H1 (cell line): ENCODE measurements at regions not wholly inside any gene's neighbourhood (a gene's known extent, or its start where the extent isn't known, plus 50 kb on each side); places are given as distances from the start of the nearest gene placed in this dataset.

ENCODE experiments used
- CTCF ChIA-PET: fragments of 300-600 bp; sonication (Branson Sonifier 250); formaldehyde crosslinking; loops from one replicate; lab custom pipeline; 2021; ENCODE audit not compliant: partially characterized antibody; lab: Charles Lee
- POLR2A ChIA-PET: fragments of 300-600 bp; sonication (Branson Sonifier 250); formaldehyde crosslinking; loops from one replicate; lab custom pipeline; 2021; ENCODE audit warnings: inconsistent platforms; ENCODE audit not compliant: partially characterized antibody; lab: Charles Lee
- DNase-seq, 2 experiments: peaks; one replicate each; pipeline versions ENCODE4 v3.0.0 to v3.0.0-alpha.2; 2010 to 2022; ENCODE audit warnings: low spot score in 2 of 2, low read depth in 1 of 2, mixed read lengths in 1 of 2
- FAIRE-seq: peaks from 2 replicates; lab custom pipeline; 2011; peaks lifted over from hg19 to GRCh38; lab: Jason Lieb, UNC
- H2AFZ ChIP-seq: 2 replicates; pipeline ENCODE4 v1.8.1; 2012; ENCODE audit warnings: low read length, inconsistent platforms
- H2AK5ac ChIP-seq: 2 replicates; pipeline ENCODE4 v1.6.1; 2013; ENCODE audit warnings: low read depth, low read length
- H2BK120ac ChIP-seq: replicated peaks from 2 replicates; pipeline ENCODE3; 2013; ENCODE audit warnings: low read depth, low read length, inconsistent platforms
- H2BK12ac ChIP-seq: 2 replicates; pipeline ENCODE4 v1.6.1; 2013; ENCODE audit warnings: low read depth, low read length
- H2BK15ac ChIP-seq: 2 replicates; pipeline ENCODE4 v1.6.1; 2013; ENCODE audit warnings: low read length
- H2BK20ac ChIP-seq: 2 replicates; pipeline ENCODE4 v1.6.1; 2013; ENCODE audit warnings: low read length
- H2BK5ac ChIP-seq: 2 replicates; pipeline ENCODE4 v1.6.1; 2013; ENCODE audit warnings: low read depth, low read length
- H3K14ac ChIP-seq: 2 replicates; pipeline ENCODE4 v1.6.1; 2013; ENCODE audit warnings: inconsistent platforms; ENCODE audit not compliant: insufficient read length
- H3K18ac ChIP-seq: 2 replicates; pipeline ENCODE4 v1.6.1; 2013; ENCODE audit warnings: low read length; ENCODE audit errors: extremely low read depth
- H3K23ac ChIP-seq: 2 replicates; pipeline ENCODE4 v1.6.1; 2013; ENCODE audit warnings: inconsistent platforms; ENCODE audit not compliant: insufficient read length
- H3K23me2 ChIP-seq: 2 replicates; pipeline ENCODE4 v1.6.1; 2013; ENCODE audit warnings: low read depth, low read length
- H3K27ac ChIP-seq: 2 replicates; pipeline ENCODE4 v1.6.1; 2011; ENCODE audit warnings: low read depth, low read length, inconsistent platforms
- H3K27me3 ChIP-seq, 4 experiments: replicated peaks in 1 of 4; 1 replicate in 1 of 4; 2 replicates in 3 of 4; pipeline versions ENCODE4 v1.6.1 to v1.8.1; 2011 to 2013; ENCODE audit warnings: low read length in 3 of 4, mild to moderate bottlenecking in 3 of 4, inconsistent platforms in 2 of 4, mixed read lengths in 2 of 4, moderate library complexity in 1 of 4; ENCODE audit not compliant: control insufficient read depth in 3 of 4, insufficient read depth in 3 of 4; ENCODE audit errors: extremely low read depth in 1 of 4
- H3K36me3 ChIP-seq, 4 experiments: 2 replicates each; pipeline versions ENCODE4 v1.6.1 to v1.8.1; 2011 to 2013; ENCODE audit warnings: mild to moderate bottlenecking in 4 of 4, low read length in 3 of 4, moderate library complexity in 2 of 4, control low read depth in 1 of 4, inconsistent platforms in 1 of 4; ENCODE audit not compliant: insufficient read depth in 4 of 4, control insufficient read depth in 2 of 4
- H3K4ac ChIP-seq: replicated peaks from 2 replicates; pipeline ENCODE3; 2013; ENCODE audit warnings: low read length, low read depth, mixed read lengths, inconsistent platforms; ENCODE audit not compliant: insufficient read length
- H3K4me1 ChIP-seq, 4 experiments: replicated peaks in 1 of 4; 1 replicate in 1 of 4; 2 replicates in 3 of 4; pipeline versions ENCODE4 v1.6.1 to v1.8.1; 2011 to 2013; ENCODE audit warnings: low read length in 3 of 4, inconsistent platforms in 2 of 4, mixed read lengths in 1 of 4; ENCODE audit not compliant: insufficient read depth in 4 of 4, control insufficient read depth in 3 of 4
- H3K4me2 ChIP-seq, 2 experiments: 2 replicates each; pipeline versions ENCODE4 v1.6.1 to v1.8.1; 2011 to 2013; ENCODE audit warnings: low read depth in 2 of 2, low read length in 2 of 2, control low read depth in 1 of 2, inconsistent platforms in 1 of 2, mild to moderate bottlenecking in 1 of 2; ENCODE audit not compliant: insufficient read depth in 1 of 2
- H3K4me3 ChIP-seq, 4 experiments: fragments of 200-600, 300-600 bp in 1 of 4; sonication (generic), shearing (Covaris generic), sonication (Bioruptor Twin) in 1 of 4; 2 replicates each; pipeline versions ENCODE4 v1.5.1 to v1.8.1; 2011 to 2016; ENCODE audit warnings: low read length in 4 of 4, low read depth in 3 of 4, control low read depth in 2 of 4, inconsistent platforms in 2 of 4, mild to moderate bottlenecking in 2 of 4, mixed read lengths in 1 of 4, moderate library complexity in 1 of 4; ENCODE audit not compliant: insufficient read depth in 2 of 4; ENCODE audit errors: extremely low read depth in 1 of 4
- H3K56ac ChIP-seq: replicated peaks from 2 replicates; pipeline ENCODE3; 2013; ENCODE audit warnings: low read depth, mild to moderate bottlenecking, mixed read lengths, low read length, inconsistent platforms; ENCODE audit not compliant: insufficient read length
- H3K79me1 ChIP-seq: 2 replicates; pipeline ENCODE4 v1.6.1; 2013; ENCODE audit warnings: low read depth, low read length, control low read depth
- H3K79me2 ChIP-seq, 2 experiments: 2 replicates each; pipeline versions ENCODE4 v1.6.1 to v1.8.1; 2012 to 2013; ENCODE audit warnings: low read length in 2 of 2, mild to moderate bottlenecking in 2 of 2, inconsistent platforms in 1 of 2; ENCODE audit not compliant: insufficient read depth in 2 of 2, control insufficient read depth in 1 of 2
- H3K9ac ChIP-seq, 4 experiments: replicated peaks in 1 of 4; 1 replicate in 1 of 4; 2 replicates in 3 of 4; pipeline versions ENCODE4 v1.6.1 to v1.8.1; 2011 to 2013; ENCODE audit warnings: low read depth in 3 of 4, low read length in 3 of 4, control low read depth in 2 of 4, mild to moderate bottlenecking in 2 of 4, moderate library complexity in 2 of 4, inconsistent platforms in 1 of 4; ENCODE audit errors: extremely low read depth in 1 of 4
- H3K9me3 ChIP-seq, 2 experiments: 2 replicates each; pipeline versions ENCODE4 v1.6.1 to v1.8.1; 2012 to 2013; ENCODE audit warnings: mild to moderate bottlenecking in 2 of 2, moderate library complexity in 2 of 2, control low read depth in 1 of 2, inconsistent platforms in 1 of 2, low read depth in 1 of 2, low read length in 1 of 2, mixed read lengths in 1 of 2; ENCODE audit not compliant: insufficient read depth in 2 of 2
- H4K20me1 ChIP-seq, 2 experiments: replicated peaks in 1 of 2; 2 replicates each; pipeline versions ENCODE3 to v1.8.1; 2011 to 2013; ENCODE audit warnings: inconsistent platforms in 2 of 2, low read length in 2 of 2, mild to moderate bottlenecking in 1 of 2; ENCODE audit not compliant: insufficient read depth in 2 of 2, control insufficient read depth in 1 of 2
- H4K5ac ChIP-seq: 2 replicates; pipeline ENCODE4 v1.6.1; 2013; ENCODE audit warnings: low read length, low read depth, mixed read lengths, inconsistent platforms; ENCODE audit not compliant: insufficient read length
- H4K8ac ChIP-seq: 2 replicates; pipeline ENCODE4 v1.8.0; 2013; ENCODE audit warnings: mild to moderate bottlenecking, moderate library complexity, low read length, inconsistent platforms; ENCODE audit not compliant: insufficient read depth; ENCODE audit errors: extremely low read depth
- H4K91ac ChIP-seq: replicated peaks from 2 replicates; pipeline ENCODE3; 2013; ENCODE audit warnings: low read length, mixed read lengths, inconsistent platforms; ENCODE audit not compliant: insufficient read length
- ASH2L ChIP-seq: fragments of 200-600, 300-600 bp; sonication (generic); IDR thresholded peaks from one replicate; pipeline ENCODE4 v1.7.1; 2017; ENCODE audit warnings: low read length
- BRCA1 ChIP-seq: IDR thresholded peaks from 2 replicates; pipeline ENCODE4 v1.6.1; 2012; ENCODE audit warnings: low read depth, low read length, improper control_type of control experiment
- CHD1 ChIP-seq: IDR thresholded peaks from 2 replicates; pipeline ENCODE4 v1.6.1; 2012; ENCODE audit warnings: low read depth, low read length, improper control_type of control experiment
- EGR1 ChIP-seq: IDR thresholded peaks from 2 replicates; pipeline ENCODE4 v1.6.1; 2011; ENCODE audit warnings: low read depth, low read length, borderline replicate concordance
- EZH2 ChIP-seq: fragments of 200-600 bp; sonication (generic); IDR thresholded peaks from 2 replicates; pipeline ENCODE4 v1.7.1; 2012; ENCODE audit warnings: low read depth, mild to moderate bottlenecking, moderate library complexity, low read length, inconsistent platforms; ENCODE audit not compliant: severe bottlenecking
- HDAC2 ChIP-seq, 2 experiments: fragments of 300-600 bp in 1 of 2; sonication (generic) in 1 of 2; IDR thresholded peaks; 2 replicates each; pipeline ENCODE4 v1.6.1; 2011 to 2012; ENCODE audit warnings: low read depth in 2 of 2, low read length in 2 of 2, mild to moderate bottlenecking in 2 of 2, moderate library complexity in 2 of 2, borderline replicate concordance in 1 of 2, inconsistent platforms in 1 of 2
- KDM4A ChIP-seq: IDR thresholded peaks from one replicate; pipeline ENCODE4 v1.7.1; 2012; ENCODE audit warnings: low read depth, mild to moderate bottlenecking, moderate library complexity, low read length, inconsistent platforms; ENCODE audit not compliant: severe bottlenecking
- NRF1 ChIP-seq: IDR thresholded peaks from 2 replicates; pipeline ENCODE4 v1.6.1; 2011; ENCODE audit warnings: mild to moderate bottlenecking, low read depth, low read length, improper control_type of control experiment
- RBBP5 ChIP-seq: IDR thresholded peaks from 2 replicates; pipeline ENCODE4 v1.7.1; 2012; ENCODE audit warnings: low read depth, mild to moderate bottlenecking, inconsistent platforms, low read length, moderate library complexity, borderline replicate concordance
- RFX5 ChIP-seq: IDR thresholded peaks from 2 replicates; pipeline ENCODE4 v1.6.1; 2011; ENCODE audit warnings: low read depth, low read length, improper control_type of control experiment, borderline replicate concordance
- RNF2 ChIP-seq: fragments of 200-900, 300-1000 bp; sonication (generic); IDR thresholded peaks from 2 replicates; pipeline ENCODE4 v1.7.1; 2016; ENCODE audit warnings: borderline replicate concordance, low read depth, mild to moderate bottlenecking, antibody characterized with exemption, low read length; ENCODE audit not compliant: poor library complexity, severe bottlenecking; ENCODE audit errors: missing control alignments
- SIX5 ChIP-seq: IDR thresholded peaks from 2 replicates; pipeline ENCODE4 v1.6.1; 2011; ENCODE audit warnings: mild to moderate bottlenecking, low read depth, low read length
- SRF ChIP-seq: IDR thresholded peaks from 2 replicates; pipeline ENCODE4 v1.6.1; 2011; ENCODE audit warnings: mild to moderate bottlenecking, low read depth, low read length, moderate library complexity
- TAF1 ChIP-seq: IDR thresholded peaks from 2 replicates; pipeline ENCODE4 v1.6.1; 2011; ENCODE audit warnings: mild to moderate bottlenecking, low read depth, low read length
- WGBS, 2 experiments: shearing (Covaris generic) in 1 of 2; methylation state at CpG; one replicate each; pipeline versions ENCODE4 v1.1.6 to v1.1.7; 2013 to 2015; ENCODE audit warnings: low lambda C conversion rate in 2 of 2, mixed read lengths in 2 of 2, inconsistent platforms in 1 of 2, low coverage in 1 of 2, missing lambda C conversion rate in 1 of 2; ENCODE audit not compliant: insufficient replicate concordance in 2 of 2, insufficient coverage in 1 of 2, insufficient read length in 1 of 2; ENCODE audit errors: extremely low coverage in 1 of 2, missing lambda C conversion rate in 1 of 2; 5-methylcytosine and 5-hydroxymethylcytosine counted together
- TF ChIP-seq, protein P1 (sequence below): IDR thresholded peaks from 2 replicates; pipeline ENCODE4 v1.6.1; 2012; ENCODE audit warnings: inconsistent platforms

- no peak overlapping the region for H4K8ac ChIP-seq
- no peak overlapping the region for H3K9ac ChIP-seq
- H3K79me1 ChIP-seq, result no peaks in the 10 kb centered on the region
- no peak overlapping the region for H2BK5ac ChIP-seq
- H4K5ac ChIP-seq, result no peak overlapping the region
- POLR2A ChIA-PET, result no interaction called here
- CTCF ChIA-PET, result no interaction called here
- FAIRE-seq (no peak), DNase-seq (no peak)
- no peak overlapping the region for H2BK15ac ChIP-seq
- no peak overlapping the region for H3K27ac ChIP-seq
- H3K4me2 ChIP-seq, result no peak overlapping the region
- H3K4me1 ChIP-seq, result no peaks in the 10 kb centered on the region
- no peak overlapping the region for H2AFZ ChIP-seq
- no peaks in the 10 kb centered on the region for H3K23me2 ChIP-seq
- WGBS, 2 experiments, result 94% methylated on average over 3 of the region's 3 CpGs; no CpG with 5 or more reads in 1 of the 2 experiments
- H3K27me3 ChIP-seq, result no peaks in the 10 kb centered on the region
- no peaks in the 10 kb centered on the region for H3K36me3 ChIP-seq
- no peak overlapping the region for H3K56ac ChIP-seq
- H3K14ac ChIP-seq, result no peak overlapping the region
- no peaks in the 10 kb centered on the region for H3K79me2 ChIP-seq
- H4K91ac ChIP-seq, result no peak overlapping the region
- no peak overlapping the region for H3K23ac ChIP-seq
- H2BK20ac ChIP-seq, result no peak overlapping the region
- H4K20me1 ChIP-seq, result no peaks in the 10 kb centered on the region
- H2AK5ac ChIP-seq, result no peak overlapping the region
- H3K9me3 ChIP-seq, result no peaks in the 10 kb centered on the region
- no peak overlapping the region for H3K18ac ChIP-seq
- H3K4me3 ChIP-seq, result no peak overlapping the region
- no peak overlapping the region for H2BK120ac ChIP-seq
- no peak overlapping the region for H2BK12ac ChIP-seq
- H3K4ac ChIP-seq, result no peak overlapping the region
- no peak for TF ChIP-seq RNF2
- no peak for TF ChIP-seq EZH2
- TF ChIP-seq BRCA1, result no peak
- TF ChIP-seq RFX5, result no peak
- no peak for TF ChIP-seq ASH2L
- TF ChIP-seq SRF, result no peak
- no peak for TF ChIP-seq KDM4A
- TF ChIP-seq, protein P1, sequence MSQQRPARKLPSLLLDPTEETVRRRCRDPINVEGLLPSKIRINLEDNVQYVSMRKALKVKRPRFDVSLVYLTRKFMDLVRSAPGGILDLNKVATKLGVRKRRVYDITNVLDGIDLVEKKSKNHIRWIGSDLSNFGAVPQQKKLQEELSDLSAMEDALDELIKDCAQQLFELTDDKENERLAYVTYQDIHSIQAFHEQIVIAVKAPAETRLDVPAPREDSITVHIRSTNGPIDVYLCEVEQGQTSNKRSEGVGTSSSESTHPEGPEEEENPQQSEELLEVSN, result no peak
- TF ChIP-seq CHD1, result no peak
- no peak for TF ChIP-seq RBBP5
- TF ChIP-seq SIX5, result no peak
- TF ChIP-seq EGR1, result no peak
- TF ChIP-seq NRF1, result no peak
- no peak for TF ChIP-seq TAF1
- TF ChIP-seq HDAC2 (IDR thresholded peaks at IDR 0.05; ENCODE audit: borderline replicate concordance in 1 of 2, low read depth in 2 of 2, low read length in 2 of 2), result no peak
These were observed 61.7 kb upstream of the LRIG3 start for GRCh38 chr12:58981961-58982360.
